ENCODE measurements at regions not wholly inside any gene's neighbourhood (a gene's known extent, or its start where the extent isn't known, plus 50 kb on each side); places are given as distances from the start of the nearest gene placed in this dataset.

DNA sequence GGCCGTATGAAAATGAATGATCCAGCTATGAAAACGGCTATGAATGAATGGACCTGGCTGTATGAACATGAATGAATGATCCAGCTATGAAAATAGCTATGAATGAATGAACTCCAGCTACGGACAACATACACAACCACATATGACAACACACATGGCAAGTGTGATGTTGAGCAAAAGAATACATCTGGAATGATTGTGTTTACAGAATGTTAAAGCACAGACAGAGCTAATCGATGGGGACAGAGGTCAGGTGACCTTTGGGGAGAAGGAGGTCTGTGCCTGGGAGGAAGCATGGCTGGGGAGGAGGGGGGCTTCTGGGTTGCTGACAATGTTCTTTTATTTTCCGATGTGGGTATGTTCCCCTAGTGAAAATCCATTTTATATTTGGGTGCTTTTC lies 174.0 kb upstream of the WSCD1 start:
- TF ChIP-seq, protein P1, sequence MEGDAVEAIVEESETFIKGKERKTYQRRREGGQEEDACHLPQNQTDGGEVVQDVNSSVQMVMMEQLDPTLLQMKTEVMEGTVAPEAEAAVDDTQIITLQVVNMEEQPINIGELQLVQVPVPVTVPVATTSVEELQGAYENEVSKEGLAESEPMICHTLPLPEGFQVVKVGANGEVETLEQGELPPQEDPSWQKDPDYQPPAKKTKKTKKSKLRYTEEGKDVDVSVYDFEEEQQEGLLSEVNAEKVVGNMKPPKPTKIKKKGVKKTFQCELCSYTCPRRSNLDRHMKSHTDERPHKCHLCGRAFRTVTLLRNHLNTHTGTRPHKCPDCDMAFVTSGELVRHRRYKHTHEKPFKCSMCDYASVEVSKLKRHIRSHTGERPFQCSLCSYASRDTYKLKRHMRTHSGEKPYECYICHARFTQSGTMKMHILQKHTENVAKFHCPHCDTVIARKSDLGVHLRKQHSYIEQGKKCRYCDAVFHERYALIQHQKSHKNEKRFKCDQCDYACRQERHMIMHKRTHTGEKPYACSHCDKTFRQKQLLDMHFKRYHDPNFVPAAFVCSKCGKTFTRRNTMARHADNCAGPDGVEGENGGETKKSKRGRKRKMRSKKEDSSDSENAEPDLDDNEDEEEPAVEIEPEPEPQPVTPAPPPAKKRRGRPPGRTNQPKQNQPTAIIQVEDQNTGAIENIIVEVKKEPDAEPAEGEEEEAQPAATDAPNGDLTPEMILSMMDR (IDR thresholded peaks at IDR 0.05; ENCODE audit: low read depth, low read length) = no peak
- TF ChIP-seq POLR2A (IDR thresholded peaks at IDR 0.05; ENCODE audit: extremely low read depth, insufficient read length) = no peak
- TF ChIP-seq MYC (IDR thresholded peaks at IDR 0.05; ENCODE audit: low read depth, low read length) = no peak

All from NB4 (cell line).